GM04503 (cell line): ENCODE measurements at regions not wholly inside any gene's neighbourhood (a gene's known extent, or its start where the extent isn't known, plus 50 kb on each side); places are given as distances from the start of the nearest gene placed in this dataset.
A peak's percentile ranks its signal among the peaks of the same experiment; 100 is the strongest.

Experiments used
- DNase-seq: peaks from one replicate; pipeline ENCODE4 v3.0.0-alpha.2; 2012; ENCODE audit warnings: low read depth

DNA sequence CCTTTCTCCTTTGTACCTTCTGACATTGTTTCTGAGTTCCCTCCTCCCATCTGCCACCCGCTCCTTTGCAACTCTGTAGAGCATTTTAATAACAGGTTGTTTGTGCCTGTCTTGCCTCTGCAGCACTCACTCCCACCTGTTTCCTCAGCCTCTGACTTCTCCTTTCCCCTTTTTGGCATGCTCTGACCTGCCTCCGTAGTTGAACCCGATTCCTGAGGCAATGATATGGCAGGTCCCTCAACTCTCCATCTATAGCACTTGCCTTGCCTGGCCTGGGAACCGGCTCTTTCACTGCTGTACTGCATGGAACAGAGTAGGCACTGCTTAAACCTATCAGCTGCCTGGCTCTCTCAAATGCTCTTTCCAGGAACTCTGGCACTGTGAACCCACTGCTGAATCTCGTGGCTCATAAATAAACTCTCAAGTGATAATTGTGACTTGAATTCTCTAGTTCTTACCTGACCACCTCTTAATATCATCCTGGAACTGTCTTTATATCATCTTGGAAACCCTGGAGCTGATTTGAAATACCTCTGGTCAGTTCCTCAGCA, 50.3 kb downstream of the UTRN start:
- DNase-seq: no peak

DNA sequence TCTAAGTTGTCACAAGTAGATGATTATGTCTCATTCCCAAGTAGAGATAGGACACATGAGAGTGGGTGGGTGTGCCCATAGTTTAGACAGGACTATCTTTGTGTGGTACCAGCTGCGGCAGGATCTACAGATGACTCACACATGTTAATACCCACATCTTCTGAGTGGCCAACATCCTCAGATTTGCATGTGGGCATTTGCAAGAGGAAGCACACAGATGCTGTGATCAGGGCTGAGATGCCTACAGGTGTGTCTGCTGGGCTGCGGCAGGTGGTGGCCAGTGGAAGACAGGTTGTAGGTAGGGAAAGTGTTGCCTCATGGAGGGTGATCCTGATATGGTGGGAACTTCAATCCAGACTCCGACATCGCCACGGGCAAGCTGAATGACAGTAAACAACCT, 50.8 kb downstream of the UTRN start:
- DNase-seq: no peak

DNA sequence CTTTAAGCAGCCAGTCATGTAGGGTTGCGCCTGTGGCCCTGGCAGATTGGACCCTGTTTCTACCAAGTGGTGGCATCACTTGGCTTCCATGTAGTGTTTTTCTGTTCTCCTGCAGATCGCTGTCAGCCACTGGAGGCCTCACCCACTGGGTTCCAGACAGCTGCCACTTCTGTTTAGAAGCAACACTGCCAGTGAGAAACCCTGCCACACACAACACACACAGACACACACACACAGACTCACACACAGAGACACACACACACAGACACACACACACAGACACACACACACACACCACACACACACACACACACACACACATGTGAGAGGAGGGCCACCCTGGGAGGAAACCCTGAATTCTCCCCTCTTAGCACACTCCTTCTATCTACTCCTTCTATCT, 51.8 kb downstream of the UTRN start:
- DNase-seq: no peak

DNA sequence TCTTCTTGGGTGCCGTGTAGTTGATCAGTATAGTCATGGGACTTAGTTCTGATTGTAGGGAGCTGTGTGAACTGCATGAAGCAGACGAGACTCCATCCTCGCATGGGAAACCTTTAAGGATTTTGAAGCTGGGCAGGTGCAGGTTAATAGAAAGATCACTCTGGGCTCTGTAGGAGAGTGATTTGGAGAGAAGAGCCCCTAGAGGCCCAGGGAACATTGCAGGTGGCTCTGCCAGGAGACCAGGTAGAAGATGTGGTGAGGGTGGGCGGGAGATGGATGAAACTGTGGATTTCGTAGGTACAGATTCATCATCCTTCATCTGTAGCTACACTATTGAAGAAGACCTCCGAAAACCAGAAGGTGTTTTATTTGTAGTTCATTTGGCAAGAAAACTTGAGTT, 53.3 kb downstream of the UTRN start:
- DNase-seq: no peak

DNA sequence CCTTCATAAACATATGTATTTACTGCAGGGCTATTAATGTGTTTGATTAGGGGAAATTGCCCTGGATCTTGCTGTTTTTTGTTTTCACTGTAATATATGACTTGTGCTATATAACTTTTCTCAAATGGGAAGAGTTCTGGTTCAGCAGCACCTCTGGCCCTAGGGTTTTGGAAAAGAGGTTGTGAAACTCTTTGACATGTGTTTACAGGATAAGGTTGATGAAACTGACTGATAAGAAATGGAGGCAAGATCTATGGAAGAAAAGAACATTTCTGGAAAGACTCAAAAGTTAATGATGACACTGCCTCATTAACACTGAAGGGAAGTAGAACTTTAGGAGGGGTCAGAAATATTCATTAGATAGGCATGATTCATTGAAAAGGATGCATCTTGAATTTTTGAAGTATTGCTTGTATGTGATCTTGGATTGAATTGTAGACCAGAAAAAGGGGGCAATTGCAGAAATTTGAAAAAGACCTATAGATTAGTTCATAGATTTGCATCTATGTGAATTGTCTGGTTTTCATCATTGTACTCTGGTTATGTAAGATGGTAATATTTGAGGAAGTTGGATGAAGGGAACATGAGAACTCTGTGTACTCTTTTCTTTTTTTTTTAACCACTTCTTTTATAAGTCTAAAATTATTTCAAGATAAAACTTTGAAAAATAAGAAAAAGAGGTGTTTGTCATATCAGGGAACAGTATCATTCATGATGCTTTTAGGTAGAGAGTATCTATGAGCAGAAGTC, 54.0 kb downstream of the UTRN start:
- DNase-seq: no peak

DNA sequence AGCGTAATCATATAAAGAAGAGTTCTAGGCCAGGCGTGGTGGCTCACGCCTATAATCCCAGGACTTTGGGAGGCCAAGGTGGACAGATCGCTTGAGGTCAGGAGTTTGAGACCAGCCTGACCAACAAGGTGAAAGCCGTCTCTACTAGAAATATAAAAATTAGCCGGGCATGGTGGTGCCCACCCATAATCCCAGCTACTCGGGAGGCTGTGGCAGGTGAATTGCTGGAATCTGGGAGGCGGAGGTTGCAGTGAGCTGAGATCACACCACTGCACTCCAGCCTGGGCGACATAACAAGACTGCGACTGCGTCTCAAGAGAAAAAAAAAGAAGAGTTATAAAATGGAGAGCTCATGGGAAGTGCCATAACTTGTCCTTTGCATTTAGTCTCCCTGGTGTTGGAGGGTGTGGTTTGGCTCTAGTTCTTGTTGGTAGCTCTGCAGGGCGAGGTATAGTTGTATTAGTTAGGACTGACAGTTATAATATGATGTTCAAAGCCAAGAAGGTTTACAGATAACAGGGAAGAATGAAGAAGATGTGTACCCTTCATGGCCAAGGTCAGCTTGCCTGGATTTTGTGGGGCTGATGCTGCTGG, 54.8 kb downstream of the UTRN start:
- no peak for DNase-seq

DNA sequence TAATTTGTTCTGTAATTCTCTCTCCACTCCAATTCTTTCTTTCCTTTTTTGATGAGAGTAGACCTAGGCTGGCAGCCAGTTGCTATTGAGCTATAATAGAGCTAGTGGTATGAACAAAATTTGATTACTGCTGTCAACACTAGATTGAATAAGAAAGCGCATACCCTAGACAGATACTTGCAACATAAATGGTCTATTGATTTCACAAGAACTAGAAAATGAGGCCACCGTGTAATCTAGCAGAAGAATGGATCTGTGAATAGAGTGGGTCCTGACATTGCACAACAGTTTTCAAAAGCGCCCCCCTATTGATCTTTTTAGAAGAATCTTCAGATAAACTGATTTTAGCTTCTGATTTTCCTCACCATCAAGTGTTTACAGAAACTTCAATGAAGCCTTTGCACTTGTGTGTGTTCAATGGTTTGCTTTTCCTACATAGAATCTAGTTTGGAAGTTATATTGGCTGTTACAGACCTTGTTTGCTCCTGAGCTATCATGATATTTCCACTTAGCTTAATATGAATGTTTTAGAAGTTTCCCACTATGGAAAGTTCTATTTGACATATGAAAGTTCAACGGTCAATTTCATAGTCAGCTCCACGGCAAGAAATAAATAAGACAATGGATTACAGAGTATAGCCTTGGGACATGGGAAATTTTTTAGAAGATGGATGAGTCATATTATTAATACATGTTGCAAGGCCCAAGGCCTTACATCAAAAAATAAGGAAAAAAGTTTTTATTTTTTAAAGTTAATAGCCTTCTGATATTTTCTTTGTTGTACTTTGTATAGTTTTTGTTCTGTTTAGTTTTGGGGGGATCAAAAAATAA, 55.6 kb downstream of the UTRN start:
- no peak for DNase-seq

DNA sequence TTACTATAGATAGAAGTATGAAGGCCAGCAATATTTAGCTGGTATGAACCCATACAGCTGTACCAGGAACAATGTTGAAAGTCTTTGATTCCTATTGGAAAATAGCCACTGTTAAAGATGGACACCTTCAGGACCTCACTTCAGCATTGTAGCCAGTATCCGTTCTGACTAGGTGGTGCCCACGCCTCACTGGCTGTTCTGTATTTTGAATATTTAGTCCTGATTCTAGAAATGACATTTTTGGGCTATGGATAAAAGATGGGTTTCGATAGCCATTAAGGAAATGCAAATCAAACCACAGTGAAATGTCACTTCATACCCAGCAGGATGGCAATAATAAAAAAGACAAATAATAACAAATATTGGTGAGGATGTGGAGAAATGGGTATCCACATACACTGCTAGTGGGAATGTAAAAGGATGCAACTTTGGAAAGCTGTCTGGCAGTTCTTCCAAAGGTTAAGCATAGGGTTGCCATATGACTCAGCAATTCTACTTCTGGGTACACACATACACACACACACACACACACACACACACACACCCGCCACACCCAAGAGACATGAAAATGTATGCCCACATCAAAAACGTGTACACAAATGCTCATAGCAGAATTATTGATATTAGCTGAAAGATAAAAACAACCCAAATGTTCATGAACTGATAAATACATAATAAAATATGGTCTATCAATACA, 56.8 kb downstream of the UTRN start:
- DNase-seq: no peak

DNA sequence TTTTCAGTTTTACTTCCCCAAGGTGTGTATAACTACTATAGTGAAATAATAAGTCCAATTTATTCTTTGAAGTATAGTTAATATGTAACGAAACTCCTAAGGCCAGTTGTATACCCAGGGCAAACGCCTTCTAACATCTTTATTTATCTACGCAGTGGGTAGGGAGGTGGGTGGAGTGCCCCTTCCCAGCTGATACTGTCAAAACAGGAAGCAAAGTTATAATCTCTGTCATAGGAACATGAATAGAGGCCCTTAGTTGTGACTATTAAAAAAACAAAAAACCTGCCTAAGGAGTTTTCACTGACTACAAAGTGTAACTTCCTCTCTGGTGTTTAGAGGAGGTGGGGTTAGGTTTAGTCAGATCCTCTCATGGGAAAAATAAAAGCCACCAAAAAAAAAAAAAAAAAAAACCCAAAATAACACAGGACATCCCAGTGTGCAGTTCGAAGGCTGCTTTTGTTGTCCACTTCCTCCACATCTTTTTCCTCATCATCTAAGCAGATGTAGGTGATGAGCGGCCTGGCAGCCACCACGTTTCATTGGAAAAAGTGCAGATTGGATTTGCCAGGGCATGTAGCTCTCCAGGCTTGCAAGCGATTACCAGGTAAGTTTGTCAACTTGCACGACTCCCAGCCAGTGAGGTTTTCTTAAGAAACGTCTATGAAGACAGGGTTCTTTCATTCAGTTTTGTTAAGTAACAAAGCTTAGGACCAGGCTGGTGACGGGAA, 58.7 kb downstream of the UTRN start:
- DNase-seq: no peak

DNA sequence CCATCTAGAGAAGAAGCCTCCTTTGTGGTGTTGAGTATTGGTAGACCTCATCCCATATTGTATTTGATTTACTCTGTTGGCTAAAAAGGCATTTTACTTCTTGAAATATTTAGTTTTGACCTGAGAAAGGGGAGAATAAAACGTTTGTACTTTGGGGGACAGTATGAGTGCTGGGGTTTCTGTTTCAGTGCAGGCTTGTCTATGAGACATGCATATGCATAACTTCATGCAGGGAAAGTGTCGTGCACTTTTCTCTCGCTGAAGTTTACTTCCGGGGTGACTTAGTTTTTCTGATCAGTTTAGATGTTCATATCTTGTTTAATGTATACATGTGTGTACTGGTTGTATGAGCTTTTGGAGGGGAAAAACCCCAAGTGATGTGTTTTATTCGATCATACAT, 59.5 kb downstream of the UTRN start:
- DNase-seq: no peak

DNA sequence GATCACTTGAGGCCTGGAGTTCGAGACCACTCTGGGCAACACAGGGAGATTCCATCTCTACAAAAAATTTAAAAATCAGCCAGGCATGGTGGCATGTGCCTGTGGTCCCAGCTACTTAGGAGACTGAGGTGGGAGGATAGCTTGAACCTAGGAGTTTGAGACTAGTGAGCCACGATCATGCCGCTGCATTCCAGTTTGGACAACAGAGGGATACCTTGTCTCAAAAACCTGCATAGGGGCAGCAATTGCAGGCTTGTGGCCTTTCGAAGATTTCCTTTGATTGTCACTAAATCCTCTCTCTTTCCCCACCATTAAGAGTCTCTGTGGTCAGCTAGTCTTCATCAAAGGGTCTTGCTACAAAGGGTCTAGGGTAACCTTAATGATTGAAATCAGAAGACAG, 60.3 kb downstream of the UTRN start:
- DNase-seq: no peak

DNA sequence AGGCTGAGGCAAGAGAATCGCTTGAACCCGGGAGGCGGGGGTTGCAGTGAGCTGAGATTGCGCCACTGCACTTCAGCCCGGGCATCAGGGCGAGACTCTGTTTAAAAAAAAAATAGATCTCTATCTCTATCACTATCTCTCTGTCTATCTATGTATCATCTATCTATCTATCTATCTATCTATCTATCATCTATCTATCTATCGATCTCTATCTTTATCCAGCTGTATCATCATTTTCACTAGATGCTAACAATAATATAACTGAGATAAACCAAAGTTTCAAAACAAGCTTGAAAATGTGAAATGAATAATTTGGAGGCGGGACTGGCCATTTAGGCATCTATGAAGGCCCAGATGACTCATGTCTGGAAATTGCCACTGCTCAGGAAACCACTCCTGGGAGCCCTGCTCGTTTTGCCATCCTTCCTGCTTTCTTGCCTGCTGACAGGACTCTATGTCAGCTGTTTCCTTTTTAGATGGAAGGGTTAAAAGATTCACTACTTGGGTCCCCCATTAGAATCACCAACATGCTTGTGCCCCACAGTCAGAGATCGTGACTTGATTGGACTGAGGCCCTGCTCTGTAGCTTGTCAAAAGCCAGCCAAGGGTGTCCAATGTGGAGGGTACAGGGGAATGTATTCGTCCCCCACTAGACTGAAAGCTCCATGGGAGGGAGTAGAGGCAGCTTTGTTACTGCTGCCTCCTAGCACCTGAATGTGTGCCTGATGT, 61.7 kb downstream of the UTRN start:
- peak; percentile 44 for DNase-seq

DNA sequence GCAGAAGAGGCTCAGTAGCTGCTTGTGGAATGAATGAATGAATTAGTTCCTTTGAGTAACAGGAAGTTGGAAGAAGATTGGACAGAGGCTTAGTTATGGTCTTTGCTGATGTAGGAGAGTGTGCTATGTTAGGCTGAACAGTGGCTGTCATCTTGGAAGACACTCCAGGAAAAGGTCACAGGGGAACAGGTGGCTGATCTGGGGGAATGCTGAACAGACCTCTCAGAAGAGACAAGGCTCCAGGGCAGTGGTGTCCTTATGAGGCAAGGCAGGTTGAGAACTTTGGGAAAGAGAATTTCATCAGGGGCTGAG, 62.3 kb downstream of the UTRN start:
- no peak for DNase-seq

DNA sequence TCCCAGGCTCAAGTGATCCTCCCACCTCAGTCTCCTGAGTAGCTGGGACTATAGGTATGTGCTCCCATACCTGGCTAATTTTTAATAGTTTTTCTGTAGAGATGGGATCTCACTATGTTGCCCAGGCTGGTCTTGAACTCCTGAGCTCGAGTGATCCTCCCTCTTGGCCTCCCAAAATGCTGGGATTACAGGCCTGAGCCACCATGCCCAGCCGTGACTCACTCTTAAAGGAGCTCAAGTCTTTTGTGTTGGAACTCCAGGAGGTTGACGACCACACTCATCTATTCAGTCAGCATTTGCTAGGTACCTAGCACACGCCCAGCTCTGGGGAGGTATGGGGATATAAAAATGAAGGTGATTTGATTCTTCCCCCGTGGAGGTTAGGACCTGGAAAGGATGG, 62.8 kb downstream of the UTRN start:
- no peak for DNase-seq

DNA sequence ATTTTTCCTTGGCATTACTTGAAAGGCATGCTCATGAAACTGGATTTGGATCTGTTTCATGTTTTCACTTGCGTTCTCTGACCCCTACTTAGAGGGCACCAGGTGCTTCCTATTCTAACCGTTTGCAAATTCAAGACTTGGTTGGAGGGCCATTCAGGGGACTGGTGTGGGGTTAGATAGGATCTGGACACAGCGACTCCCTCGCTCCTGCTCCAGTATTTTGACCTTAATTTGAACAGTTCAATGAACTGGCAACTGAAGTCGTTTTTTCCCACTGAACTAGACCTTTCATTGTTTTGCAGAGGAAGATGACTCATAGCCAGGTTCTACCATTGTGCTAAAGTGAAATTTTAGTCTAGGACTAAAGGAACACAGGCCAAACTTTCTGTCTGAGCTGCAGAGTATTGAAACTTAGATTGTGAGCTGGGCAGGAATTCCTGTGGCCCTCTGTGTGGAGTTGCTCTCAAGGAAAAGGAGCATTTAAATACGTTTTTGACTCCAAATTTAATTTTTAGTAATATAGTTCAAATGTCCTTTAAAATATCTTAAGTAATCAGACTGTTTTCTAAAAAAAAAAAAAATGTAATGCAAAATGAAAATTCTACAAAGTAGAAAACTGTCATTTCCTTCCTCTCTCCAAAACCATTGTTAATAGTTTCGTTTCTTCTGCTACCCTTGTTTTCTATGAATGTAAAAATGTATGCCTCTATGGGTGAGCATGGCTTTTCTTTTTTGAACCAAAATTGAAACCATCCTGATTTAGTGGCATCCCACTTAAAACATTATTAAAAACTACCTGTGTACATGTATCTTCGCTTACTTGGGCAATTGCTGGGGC, 64.8 kb downstream of the UTRN start:
- no peak for DNase-seq

DNA sequence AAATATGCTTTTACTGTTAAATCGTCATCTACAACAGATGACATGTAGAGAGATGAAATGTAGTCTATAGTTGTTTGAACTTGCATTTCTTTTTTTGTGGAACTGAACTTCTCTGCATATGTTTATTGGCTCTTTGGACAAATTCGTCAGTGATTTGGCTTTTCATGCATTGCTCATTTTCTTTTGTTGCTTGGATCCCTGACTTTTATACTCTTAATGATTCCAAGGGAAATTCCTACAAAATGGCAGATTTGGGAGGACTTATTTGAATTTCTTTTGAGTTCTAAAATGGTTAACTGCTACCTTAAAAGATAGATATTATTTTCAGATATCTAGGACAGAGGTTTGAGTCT, 65.4 kb downstream of the UTRN start:
- no peak for DNase-seq

DNA sequence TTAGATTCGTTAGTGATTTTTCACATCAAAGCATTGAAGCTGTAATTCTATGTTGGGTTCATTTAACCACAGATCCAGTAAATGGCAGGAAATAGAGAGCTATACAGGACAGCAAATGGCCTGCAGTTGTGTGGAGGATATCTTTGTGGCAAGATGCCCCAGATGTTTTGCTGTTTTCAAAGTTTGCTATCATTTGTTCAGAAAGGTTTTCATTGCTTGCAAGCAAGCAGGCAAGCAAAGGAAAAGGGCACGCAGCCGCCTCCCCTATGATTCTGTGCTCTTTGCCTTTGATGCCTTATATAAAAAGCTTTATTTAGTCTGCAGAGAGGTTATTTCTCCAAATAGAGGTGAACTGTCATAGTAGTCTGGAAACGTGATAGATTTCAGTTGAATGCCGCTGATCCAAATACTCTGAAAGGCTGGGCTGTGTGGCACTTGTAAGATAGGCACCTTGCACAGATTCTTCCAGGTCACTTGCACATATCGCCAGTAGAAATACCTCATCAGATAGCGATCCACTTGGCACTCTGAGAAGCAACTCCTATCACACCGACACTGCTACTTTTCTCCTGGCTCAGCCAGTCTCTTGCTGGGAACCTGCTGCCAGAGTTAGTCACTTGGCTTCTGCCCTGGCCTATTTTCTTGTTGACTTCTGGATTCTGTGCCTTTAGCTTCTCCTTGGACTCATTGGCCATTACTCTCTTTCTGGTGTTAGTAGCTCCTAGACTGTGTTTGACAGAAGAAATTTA, 66.4 kb downstream of the UTRN start:
- DNase-seq: no peak

DNA sequence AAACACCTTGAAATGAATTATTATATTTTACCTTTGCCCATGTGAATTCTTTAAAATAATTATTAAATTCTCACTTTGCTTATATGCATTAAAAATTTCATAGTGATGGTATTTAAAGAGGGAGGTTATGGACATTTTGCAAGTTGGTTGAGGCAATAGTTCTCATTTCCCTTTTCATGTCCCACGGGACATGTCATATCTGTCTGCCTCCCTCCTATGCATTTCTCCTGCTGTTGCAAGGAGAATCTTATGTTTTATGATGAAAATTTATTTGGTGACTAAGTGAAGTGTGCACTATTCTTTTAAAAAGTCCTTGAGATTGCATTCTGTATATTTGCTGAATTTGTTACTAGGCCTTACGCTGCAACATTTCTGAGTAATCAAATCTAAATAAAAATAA, 67.2 kb downstream of the UTRN start:
- DNase-seq: no peak

DNA sequence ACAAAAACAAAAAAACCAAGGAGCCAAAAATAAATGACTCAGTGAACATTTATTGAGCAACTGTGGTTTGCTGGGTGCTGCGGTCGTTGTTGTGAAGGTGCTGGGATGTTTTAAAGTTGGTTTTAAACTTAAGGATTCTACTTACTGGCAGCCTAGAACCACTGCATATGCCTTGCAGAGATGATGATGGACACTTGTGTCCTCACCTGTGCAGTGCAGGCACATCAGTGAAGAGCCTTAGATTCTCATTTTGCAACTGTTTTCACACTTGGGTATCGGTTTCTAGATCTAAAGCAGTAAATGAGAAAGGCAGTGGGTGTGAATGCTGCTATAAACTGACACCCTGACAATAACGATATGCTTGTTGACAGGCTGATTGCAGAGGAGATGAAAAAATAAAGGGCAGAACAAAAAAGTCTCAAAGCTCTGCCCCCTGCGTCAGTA, 68.8 kb downstream of the UTRN start:
- DNase-seq: no peak

DNA sequence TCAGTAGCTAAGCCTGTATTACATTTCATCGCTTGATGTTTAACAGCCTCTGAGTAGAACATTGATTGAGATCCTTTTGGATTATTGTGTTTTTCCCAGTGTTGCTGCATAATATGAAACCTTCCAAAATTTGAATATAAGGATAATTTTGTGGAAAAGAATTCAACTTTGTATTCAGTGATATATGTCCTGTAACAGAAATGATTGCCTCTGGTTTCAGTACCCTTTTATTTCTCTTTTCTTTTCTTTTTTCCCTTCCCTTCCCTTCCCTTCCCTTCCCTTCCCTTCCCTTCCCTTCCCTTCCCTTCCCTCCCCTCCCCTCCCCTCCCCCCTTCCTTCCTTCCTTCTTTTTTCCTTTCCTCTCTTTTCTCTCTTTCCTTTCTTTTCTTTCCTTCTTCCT, 74.6 kb downstream of the UTRN start:
- no peak for DNase-seq
